Endothelial cell (in vitro differentiated cells): ENCODE measurements at regions not wholly inside any gene's neighbourhood (a gene's known extent, or its start where the extent isn't known, plus 50 kb on each side); places are given as distances from the start of the nearest gene placed in this dataset.

Source experiments
- DNase-seq: peaks from one replicate; pipeline ENCODE4 v3.0.0; 2021; ENCODE audit warnings: low spot score
- H3K27ac Mint-ChIP-seq: one replicate; pipeline ENCODE4 v1.8.0; 2021; ENCODE audit warnings: mixed read lengths, inconsistent platforms; ENCODE audit not compliant: unreplicated experiment
- H3K27me3 Mint-ChIP-seq: one replicate; pipeline ENCODE4 v1.8.0; 2021; ENCODE audit warnings: mild to moderate bottlenecking, moderate library complexity, mixed read lengths, inconsistent platforms; ENCODE audit not compliant: unreplicated experiment
- H3K36me3 Mint-ChIP-seq: one replicate; pipeline ENCODE4 v1.8.0; 2021; ENCODE audit warnings: mild to moderate bottlenecking, low read depth, mixed read lengths, inconsistent platforms; ENCODE audit not compliant: unreplicated experiment
- H3K4me1 Mint-ChIP-seq: one replicate; pipeline ENCODE4 v1.8.0; 2021; ENCODE audit warnings: mild to moderate bottlenecking, mixed read lengths, inconsistent platforms; ENCODE audit not compliant: unreplicated experiment
- H3K4me3 Mint-ChIP-seq: one replicate; pipeline ENCODE4 v1.8.0; 2021; ENCODE audit warnings: mild to moderate bottlenecking, mixed read lengths, inconsistent platforms; ENCODE audit not compliant: unreplicated experiment
- H3K9me3 Mint-ChIP-seq: one replicate; pipeline ENCODE4 v1.8.0; 2021; ENCODE audit warnings: mixed read lengths, inconsistent platforms; ENCODE audit not compliant: unreplicated experiment
- TF ChIP-seq, protein P1 (sequence below): fragments of 200-600 bp; sonication (generic); IDR thresholded peaks from one replicate; pipeline ENCODE4 v1.5.0; 2021; ENCODE audit warnings: antibody characterized with exemption; ENCODE audit not compliant: unreplicated experiment

- Mint-ChIP-seq H3K27me3 (no peaks in the 10 kb centered on the region), H3K9me3 (no peaks in the 10 kb centered on the region), H3K36me3 (no peaks in the 10 kb centered on the region), H3K4me3 (no peak overlapping the region), H3K4me1 (no peaks in the 10 kb centered on the region), H3K27ac (no peak overlapping the region)
- TF ChIP-seq, protein P1, sequence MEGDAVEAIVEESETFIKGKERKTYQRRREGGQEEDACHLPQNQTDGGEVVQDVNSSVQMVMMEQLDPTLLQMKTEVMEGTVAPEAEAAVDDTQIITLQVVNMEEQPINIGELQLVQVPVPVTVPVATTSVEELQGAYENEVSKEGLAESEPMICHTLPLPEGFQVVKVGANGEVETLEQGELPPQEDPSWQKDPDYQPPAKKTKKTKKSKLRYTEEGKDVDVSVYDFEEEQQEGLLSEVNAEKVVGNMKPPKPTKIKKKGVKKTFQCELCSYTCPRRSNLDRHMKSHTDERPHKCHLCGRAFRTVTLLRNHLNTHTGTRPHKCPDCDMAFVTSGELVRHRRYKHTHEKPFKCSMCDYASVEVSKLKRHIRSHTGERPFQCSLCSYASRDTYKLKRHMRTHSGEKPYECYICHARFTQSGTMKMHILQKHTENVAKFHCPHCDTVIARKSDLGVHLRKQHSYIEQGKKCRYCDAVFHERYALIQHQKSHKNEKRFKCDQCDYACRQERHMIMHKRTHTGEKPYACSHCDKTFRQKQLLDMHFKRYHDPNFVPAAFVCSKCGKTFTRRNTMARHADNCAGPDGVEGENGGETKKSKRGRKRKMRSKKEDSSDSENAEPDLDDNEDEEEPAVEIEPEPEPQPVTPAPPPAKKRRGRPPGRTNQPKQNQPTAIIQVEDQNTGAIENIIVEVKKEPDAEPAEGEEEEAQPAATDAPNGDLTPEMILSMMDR, result no peak
- no peak for DNase-seq
Observed at GRCh38 chr13:105059786-105060185, 1475.7 kb downstream of the EFNB2 start.

DNA sequence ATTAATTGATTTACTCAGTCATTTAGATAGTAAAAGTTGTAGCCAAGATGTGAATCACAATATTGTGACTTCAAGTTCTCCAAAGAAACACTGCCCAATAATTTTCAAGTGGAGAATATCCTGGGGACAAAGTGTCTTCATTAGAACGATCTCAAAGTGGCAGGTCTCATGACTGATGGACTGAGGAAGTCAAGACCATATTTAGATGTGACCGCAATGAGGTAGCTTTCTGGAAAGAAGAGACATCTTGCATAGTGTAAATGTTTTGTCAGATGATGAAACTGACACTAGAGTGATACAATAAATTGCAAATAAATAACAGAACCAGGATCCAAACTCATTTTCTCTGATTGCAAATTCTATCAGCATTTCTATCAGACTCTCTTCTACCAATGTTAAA, 1476.9 kb downstream of the EFNB2 start:
- Mint-ChIP-seq H3K4me1 (no peaks in the 10 kb centered on the region), H3K36me3 (no peaks in the 10 kb centered on the region), H3K4me3 (no peak overlapping the region), H3K27ac (no peak overlapping the region), H3K27me3 (no peaks in the 10 kb centered on the region), H3K9me3 (no peaks in the 10 kb centered on the region)
- DNase-seq, result no peak
- TF ChIP-seq, protein P1, result no peak

GRCh38 chr13:105052711-105053110, 1482.8 kb downstream of the EFNB2 start:
- H3K4me1 Mint-ChIP-seq, result no peaks in the 10 kb centered on the region
- TF ChIP-seq, protein P1, result no peak
- no peaks in the 10 kb centered on the region for H3K9me3 Mint-ChIP-seq
- no peaks in the 10 kb centered on the region for H3K36me3 Mint-ChIP-seq
- no peak for DNase-seq
- no peak overlapping the region for H3K4me3 Mint-ChIP-seq
- H3K27ac Mint-ChIP-seq, result no peak overlapping the region
- H3K27me3 Mint-ChIP-seq, result no peaks in the 10 kb centered on the region

DNA sequence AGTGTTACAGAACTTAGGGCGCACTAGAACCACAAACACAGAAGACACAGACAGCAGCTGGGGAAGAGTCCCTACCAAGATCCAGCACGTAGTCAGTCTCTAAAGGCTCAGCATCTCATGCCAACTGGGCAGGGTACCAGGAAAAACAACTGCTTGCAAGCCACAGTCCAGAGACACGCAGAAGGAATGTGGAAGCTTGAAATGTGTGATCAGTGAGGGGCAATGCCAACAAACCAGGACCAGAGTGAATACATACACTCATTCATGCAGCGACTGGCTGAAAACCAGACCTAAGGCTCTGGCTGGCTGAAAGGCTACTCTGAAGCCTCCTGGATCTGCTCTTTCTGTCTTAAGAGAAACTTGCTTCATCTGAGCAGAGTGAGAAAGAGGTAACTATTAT, 1484.8 kb downstream of the EFNB2 start:
- Mint-ChIP-seq H3K36me3 (no peaks in the 10 kb centered on the region), H3K4me1 (no peaks in the 10 kb centered on the region), H3K27ac (no peak overlapping the region), H3K9me3 (no peaks in the 10 kb centered on the region), H3K27me3 (no peaks in the 10 kb centered on the region), H3K4me3 (no peak overlapping the region)
- no peak for DNase-seq
- TF ChIP-seq, protein P1, result no peak

- Mint-ChIP-seq H3K9me3 (peaks cover 2% of the 10 kb centered on the region), H3K27me3 (no peaks in the 10 kb centered on the region), H3K4me1 (peaks cover 1% of the 10 kb centered on the region), H3K36me3 (no peaks in the 10 kb centered on the region), H3K27ac (no peak overlapping the region), H3K4me3 (no peak overlapping the region)
- DNase-seq, result no peak
- TF ChIP-seq, protein P1, result no peak
Observed at GRCh38 chr13:105048677-105049076, 1486.8 kb downstream of the EFNB2 start.
